B cell (primary cell): ENCODE measurements at regions not wholly inside any gene's neighbourhood (a gene's known extent, or its start where the extent isn't known, plus 50 kb on each side); places are given as distances from the start of the nearest gene placed in this dataset.

ENCODE experiments used
- EZH2 ChIP-seq: IDR thresholded peaks from 2 replicates; pipeline ENCODE4 v1.6.1; 2012; ENCODE audit warnings: borderline replicate concordance, low read depth, mild to moderate bottlenecking, moderate library complexity, low read length; ENCODE audit not compliant: insufficient read depth, poor library complexity, severe bottlenecking
- TF ChIP-seq, protein P1 (sequence below): fragments of 200-600 bp; IDR thresholded peaks from one replicate; pipeline ENCODE4 v1.8.0; 2022; ENCODE audit warnings: antibody characterized with exemption, mild to moderate bottlenecking

DNA sequence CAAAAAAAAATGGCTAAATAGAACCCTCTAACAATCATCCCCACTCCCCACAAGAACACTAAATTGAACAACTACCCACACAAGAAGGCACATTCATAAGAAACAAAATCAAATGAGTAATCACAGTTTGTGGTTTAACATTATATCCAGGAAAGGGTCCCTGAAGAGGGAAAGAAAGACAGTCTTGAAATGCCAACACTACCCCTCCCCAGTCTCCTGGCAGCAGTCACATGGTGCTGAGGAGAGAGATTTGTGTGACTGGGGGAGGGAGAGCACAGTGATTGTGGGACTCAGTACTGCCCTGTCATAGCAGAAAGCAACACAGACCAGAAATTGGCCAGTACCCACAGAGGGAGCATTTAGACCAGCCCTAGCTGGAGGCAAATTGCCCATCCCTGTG lies 443.7 kb upstream of the BTBD3 start:
- TF ChIP-seq, protein P1, sequence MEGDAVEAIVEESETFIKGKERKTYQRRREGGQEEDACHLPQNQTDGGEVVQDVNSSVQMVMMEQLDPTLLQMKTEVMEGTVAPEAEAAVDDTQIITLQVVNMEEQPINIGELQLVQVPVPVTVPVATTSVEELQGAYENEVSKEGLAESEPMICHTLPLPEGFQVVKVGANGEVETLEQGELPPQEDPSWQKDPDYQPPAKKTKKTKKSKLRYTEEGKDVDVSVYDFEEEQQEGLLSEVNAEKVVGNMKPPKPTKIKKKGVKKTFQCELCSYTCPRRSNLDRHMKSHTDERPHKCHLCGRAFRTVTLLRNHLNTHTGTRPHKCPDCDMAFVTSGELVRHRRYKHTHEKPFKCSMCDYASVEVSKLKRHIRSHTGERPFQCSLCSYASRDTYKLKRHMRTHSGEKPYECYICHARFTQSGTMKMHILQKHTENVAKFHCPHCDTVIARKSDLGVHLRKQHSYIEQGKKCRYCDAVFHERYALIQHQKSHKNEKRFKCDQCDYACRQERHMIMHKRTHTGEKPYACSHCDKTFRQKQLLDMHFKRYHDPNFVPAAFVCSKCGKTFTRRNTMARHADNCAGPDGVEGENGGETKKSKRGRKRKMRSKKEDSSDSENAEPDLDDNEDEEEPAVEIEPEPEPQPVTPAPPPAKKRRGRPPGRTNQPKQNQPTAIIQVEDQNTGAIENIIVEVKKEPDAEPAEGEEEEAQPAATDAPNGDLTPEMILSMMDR, result no peak
- TF ChIP-seq EZH2, result no peak
